Vagina (tissue), 2 donors: ENCODE measurements at regions not wholly inside any gene's neighbourhood (a gene's known extent, or its start where the extent isn't known, plus 50 kb on each side); places are given as distances from the start of the nearest gene placed in this dataset.

ENCODE experiments used
- CTCF ChIP-seq, 3 experiments: fragments of 450-650 bp in 2 of 3; fragments of 200-600 bp in 1 of 3; sonication (generic) in 1 of 3; IDR thresholded peaks; one replicate each; pipeline ENCODE4 v1.5.1; 2017 to 2019; ENCODE audit warnings: antibody characterized with exemption in 3 of 3, mild to moderate bottlenecking in 2 of 3, moderate library complexity in 2 of 3
- POLR2A ChIP-seq, 2 donors: fragments of 450-650 bp; IDR thresholded peaks; one replicate each; pipeline ENCODE4 v1.6.1; 2017; ENCODE audit warnings: antibody characterized with exemption in 2 of 2, mild to moderate bottlenecking in 2 of 2, moderate library complexity in 2 of 2

- TF ChIP-seq POLR2A (IDR thresholded peaks at IDR 0.05) (no peak), CTCF (IDR thresholded peaks at IDR 0.05) (no peak)
Measured at GRCh38 chr12:115319446-115320040, 635.6 kb upstream of the TBX3 start.
